ENCODE measurements at regions not wholly inside any gene's neighbourhood (a gene's known extent, or its start where the extent isn't known, plus 50 kb on each side); places are given as distances from the start of the nearest gene placed in this dataset.

DNA sequence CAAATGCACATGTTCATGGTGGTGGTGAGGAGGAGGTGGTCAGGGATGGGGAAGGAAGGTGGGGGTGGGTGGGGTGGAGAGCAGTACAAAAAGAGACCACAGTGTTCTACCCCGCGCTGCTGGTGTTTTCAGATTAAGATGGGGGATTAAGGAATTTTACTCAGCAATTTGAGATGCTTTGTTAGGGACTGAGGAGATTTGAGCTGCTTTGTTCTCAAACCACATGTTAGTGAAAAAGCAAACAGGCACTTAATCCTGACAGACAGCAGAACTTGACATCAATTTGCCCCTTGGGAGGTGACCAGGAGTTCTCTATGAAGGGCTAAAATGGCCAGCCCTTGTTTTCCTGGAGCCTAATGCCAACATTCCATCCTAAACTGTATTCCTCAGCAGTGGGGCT lies 244.5 kb downstream of the MEIS1 start:
- Histone ChIP-seq H3K4me1 (replicated peaks) (no peaks in the 10 kb centered on the region), H3K36me3 (no peaks in the 10 kb centered on the region), H3K27me3 (replicated peaks) (no peaks in the 10 kb centered on the region), H3K4me3 (no peak overlapping the region), H3K9me3 (replicated peaks) (no peaks in the 10 kb centered on the region), H3K27ac (no peak overlapping the region)
- DNase-seq (ENCODE audit: low read depth in 1 of 2, low spot score in 2 of 2), result no peak

- DNase-seq (ENCODE audit: low read depth in 1 of 2, low spot score in 2 of 2), result no peak
- H3K27ac ChIP-seq, result no peak overlapping the region
- H3K36me3 ChIP-seq, result no peaks in the 10 kb centered on the region
- H3K4me1 ChIP-seq (replicated peaks), result no peaks in the 10 kb centered on the region
- H3K27me3 ChIP-seq (replicated peaks), result no peaks in the 10 kb centered on the region
- no peaks in the 10 kb centered on the region for H3K9me3 ChIP-seq (replicated peaks)
- H3K4me3 ChIP-seq, result no peak overlapping the region
These were observed 247.6 kb downstream of the MEIS1 start for GRCh38 chr2:66682476-66682875.

DNA sequence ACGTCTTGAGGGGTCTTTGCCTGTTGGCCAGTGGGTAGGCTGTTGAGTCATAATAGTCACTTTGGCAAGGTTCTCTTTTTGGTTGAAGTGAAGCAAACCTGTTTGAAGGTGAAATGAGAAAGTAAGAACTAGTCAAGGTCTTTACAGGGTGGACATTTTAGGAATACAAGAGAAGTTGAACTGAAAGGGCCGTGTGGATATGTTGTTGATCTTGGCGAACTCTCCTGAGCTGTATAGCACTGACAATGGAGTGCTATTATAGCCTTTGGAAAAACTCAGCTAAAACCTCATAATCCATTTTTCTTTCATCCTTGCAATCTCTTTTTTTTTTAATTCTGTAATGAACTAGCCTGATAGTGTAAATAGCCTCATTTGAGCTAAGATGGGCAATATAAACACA lies 248.1 kb downstream of the MEIS1 start:
- no peaks in the 10 kb centered on the region for H3K4me1 ChIP-seq (replicated peaks)
- H3K27me3 ChIP-seq (replicated peaks), result no peaks in the 10 kb centered on the region
- H3K9me3 ChIP-seq (replicated peaks), result no peaks in the 10 kb centered on the region
- no peak overlapping the region for H3K27ac ChIP-seq
- no peak for DNase-seq (ENCODE audit: low read depth in 1 of 2, low spot score in 2 of 2)
- H3K36me3 ChIP-seq, result no peaks in the 10 kb centered on the region
- no peak overlapping the region for H3K4me3 ChIP-seq

DNA sequence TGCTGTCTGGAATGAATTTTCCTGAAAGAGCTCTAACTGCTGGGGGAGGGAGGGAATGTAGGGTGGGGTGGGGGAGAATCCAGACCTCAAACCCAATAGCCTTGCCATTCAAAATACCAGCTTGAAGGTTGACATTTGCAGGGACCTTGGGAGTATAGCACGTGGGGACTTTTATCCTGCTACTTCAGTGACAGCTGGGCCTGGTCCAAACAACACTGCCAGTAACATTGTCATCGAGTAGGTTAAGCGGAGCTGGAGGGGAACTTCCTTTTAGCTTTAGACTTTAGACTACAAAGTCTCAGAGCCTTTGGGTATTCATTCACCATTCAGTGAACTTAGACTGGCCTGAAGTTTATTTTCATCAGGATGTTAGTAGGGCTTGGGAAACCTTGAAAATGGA lies 248.7 kb downstream of the MEIS1 start:
- Histone ChIP-seq H3K4me3 (no peak overlapping the region), H3K4me1 (replicated peaks) (no peaks in the 10 kb centered on the region), H3K9me3 (replicated peaks) (no peaks in the 10 kb centered on the region), H3K27me3 (replicated peaks) (no peaks in the 10 kb centered on the region), H3K36me3 (no peaks in the 10 kb centered on the region), H3K27ac (no peak overlapping the region)
- DNase-seq (ENCODE audit: low read depth in 1 of 2, low spot score in 2 of 2), result no peak

DNA sequence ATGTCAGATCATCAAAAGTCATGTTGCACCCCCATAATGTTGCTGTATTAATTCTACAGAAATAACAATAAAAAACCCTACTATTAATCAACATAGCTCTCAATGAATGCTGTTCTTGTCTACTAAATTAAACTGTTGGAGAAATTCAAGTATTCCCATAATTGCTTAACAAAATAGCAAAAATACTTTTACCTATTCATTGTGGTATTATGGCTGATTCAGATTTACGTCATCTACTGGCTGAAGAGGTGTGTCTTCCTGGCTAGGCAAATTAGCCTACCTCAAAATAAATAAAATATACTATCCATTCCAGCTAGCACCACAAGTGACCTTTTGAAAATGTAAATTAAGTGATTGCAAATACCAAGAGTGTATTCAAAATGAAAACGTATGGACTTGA lies 249.4 kb downstream of the MEIS1 start:
- no peaks in the 10 kb centered on the region for H3K36me3 ChIP-seq
- H3K27ac ChIP-seq, result no peak overlapping the region
- no peaks in the 10 kb centered on the region for H3K4me1 ChIP-seq (replicated peaks)
- H3K9me3 ChIP-seq (replicated peaks), result no peaks in the 10 kb centered on the region
- DNase-seq (ENCODE audit: low read depth in 1 of 2, low spot score in 2 of 2), result no peak
- H3K27me3 ChIP-seq (replicated peaks), result no peaks in the 10 kb centered on the region
- no peak overlapping the region for H3K4me3 ChIP-seq

GRCh38 chr2:66686755-66687154 lies 251.8 kb downstream of the MEIS1 start:
- no peaks in the 10 kb centered on the region for H3K4me1 ChIP-seq (replicated peaks)
- H3K4me3 ChIP-seq, result no peak overlapping the region
- no peaks in the 10 kb centered on the region for H3K36me3 ChIP-seq
- no peaks in the 10 kb centered on the region for H3K9me3 ChIP-seq (replicated peaks)
- no peak for DNase-seq (ENCODE audit: low read depth in 1 of 2, low spot score in 2 of 2)
- no peak overlapping the region for H3K27ac ChIP-seq
- H3K27me3 ChIP-seq (replicated peaks), result no peaks in the 10 kb centered on the region

GRCh38 chr2:66688951-66689350 lies 254.0 kb downstream of the MEIS1 start:
- Histone ChIP-seq H3K27ac (no peak overlapping the region), H3K4me3 (no peak overlapping the region), H3K4me1 (replicated peaks) (no peaks in the 10 kb centered on the region), H3K36me3 (no peaks in the 10 kb centered on the region), H3K27me3 (replicated peaks) (no peaks in the 10 kb centered on the region), H3K9me3 (replicated peaks) (no peaks in the 10 kb centered on the region)
- no peak for DNase-seq (ENCODE audit: low read depth in 1 of 2, low spot score in 2 of 2)

DNA sequence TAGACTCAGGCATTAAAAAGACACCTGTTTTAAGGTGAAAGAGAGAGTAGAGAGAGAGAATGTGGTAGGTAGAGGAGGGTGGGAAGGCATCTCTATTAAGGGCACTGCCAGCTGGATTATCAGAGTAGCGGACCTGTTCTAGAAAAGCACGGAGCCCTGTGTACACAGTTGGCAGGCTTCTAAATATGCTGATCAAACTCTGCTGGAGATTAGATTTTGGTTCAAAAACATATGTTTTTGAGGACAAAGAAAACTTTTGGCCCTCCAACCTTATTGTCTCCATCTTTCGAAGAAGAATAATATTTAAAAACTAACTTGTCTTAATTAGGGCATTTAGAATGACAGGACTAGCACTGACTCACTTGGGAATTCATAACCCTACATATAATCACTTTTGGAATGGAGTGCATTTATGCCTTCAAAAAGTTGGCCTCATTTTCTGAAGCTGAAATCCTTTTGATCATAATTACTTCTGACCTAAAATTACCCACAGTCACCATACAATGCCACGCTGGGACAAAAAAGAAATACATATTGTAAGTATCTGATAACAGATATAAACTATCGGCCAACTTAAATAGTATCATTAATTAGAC lies 254.6 kb downstream of the MEIS1 start:
- Histone ChIP-seq H3K9me3 (replicated peaks) (no peaks in the 10 kb centered on the region), H3K27me3 (replicated peaks) (no peaks in the 10 kb centered on the region), H3K27ac (no peak overlapping the region), H3K4me1 (replicated peaks) (no peaks in the 10 kb centered on the region), H3K36me3 (no peaks in the 10 kb centered on the region), H3K4me3 (no peak overlapping the region)
- DNase-seq (ENCODE audit: low read depth in 1 of 2, low spot score in 2 of 2), result no peak

DNA sequence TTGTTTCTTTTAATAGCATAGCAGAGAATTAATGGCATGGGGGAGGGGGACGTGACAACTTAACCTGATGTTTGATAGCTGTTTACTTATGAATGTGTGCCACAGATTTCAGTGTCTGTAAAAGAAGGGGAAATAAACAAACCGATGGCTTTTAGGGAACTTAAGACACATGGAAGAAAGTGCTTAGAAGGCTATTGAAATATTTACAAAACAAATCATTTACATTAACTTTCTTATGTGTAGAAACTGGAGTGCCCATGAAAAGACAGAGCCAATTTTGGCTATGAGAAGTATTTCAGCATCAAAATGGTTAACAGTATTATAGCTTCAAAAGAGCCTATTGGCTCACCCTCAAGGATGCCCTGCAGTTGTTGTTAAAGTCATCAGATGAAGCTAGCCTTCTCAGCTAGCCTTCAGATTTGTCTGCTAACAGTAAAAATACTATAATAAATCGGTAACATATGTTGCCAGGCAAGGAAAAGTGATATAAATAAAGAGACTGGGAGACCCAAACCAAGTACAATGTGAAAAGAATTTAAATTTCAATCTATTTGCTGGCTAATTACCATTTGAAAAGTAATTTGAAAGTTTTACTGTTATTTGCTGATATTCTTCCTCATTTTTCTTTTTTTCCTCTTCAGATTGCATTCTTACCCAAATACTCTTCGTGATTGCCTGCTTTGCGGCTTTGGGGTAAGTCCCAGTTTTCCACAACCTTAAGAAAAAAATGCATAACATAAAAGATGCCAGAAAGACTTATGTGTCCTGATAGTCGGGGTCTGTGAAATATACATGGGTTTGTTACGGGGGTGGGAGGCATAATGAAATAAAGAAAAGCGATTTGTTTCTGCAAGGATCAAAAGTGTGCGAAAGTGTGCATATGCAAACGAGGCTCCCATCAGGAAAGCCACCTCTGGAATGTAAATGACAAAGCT lies 256.4 kb downstream of the MEIS1 start:
- no peak for DNase-seq (ENCODE audit: low read depth in 1 of 2, low spot score in 2 of 2)
- Histone ChIP-seq H3K9me3 (replicated peaks) (no peaks in the 10 kb centered on the region), H3K4me3 (no peak overlapping the region), H3K36me3 (no peaks in the 10 kb centered on the region), H3K27ac (no peak overlapping the region), H3K27me3 (replicated peaks) (no peaks in the 10 kb centered on the region), H3K4me1 (replicated peaks) (no peaks in the 10 kb centered on the region)

DNA sequence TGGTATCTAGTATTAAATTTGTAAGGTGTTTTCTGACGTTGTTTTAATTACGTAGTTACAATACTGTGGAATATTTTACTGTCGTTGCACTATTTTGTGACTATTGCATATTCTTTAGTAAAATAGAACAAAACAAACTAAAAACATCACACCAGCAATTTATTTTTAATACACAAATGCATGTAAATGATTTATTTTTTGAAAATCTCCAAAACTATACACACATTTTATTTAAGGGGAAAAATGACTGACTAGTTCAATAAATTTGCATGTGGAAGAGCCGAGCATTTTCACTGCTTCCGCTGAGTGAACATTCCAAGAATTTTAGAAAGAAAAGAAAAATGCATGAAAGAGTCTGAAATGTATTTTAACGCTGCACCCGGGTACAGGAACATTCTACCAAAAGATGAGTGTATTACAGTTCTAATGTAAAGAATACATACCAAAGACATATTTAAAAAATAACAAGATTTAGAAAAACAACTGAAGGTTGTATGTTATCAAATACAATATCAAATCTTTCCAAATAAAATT lies 257.7 kb downstream of the MEIS1 start:
- no peaks in the 10 kb centered on the region for H3K27me3 ChIP-seq (replicated peaks)
- H3K9me3 ChIP-seq (replicated peaks), result no peaks in the 10 kb centered on the region
- DNase-seq (ENCODE audit: low read depth in 1 of 2, low spot score in 2 of 2), result no peak
- no peak overlapping the region for H3K4me3 ChIP-seq
- no peak overlapping the region for H3K27ac ChIP-seq
- no peaks in the 10 kb centered on the region for H3K36me3 ChIP-seq
- no peaks in the 10 kb centered on the region for H3K4me1 ChIP-seq (replicated peaks)

DNA sequence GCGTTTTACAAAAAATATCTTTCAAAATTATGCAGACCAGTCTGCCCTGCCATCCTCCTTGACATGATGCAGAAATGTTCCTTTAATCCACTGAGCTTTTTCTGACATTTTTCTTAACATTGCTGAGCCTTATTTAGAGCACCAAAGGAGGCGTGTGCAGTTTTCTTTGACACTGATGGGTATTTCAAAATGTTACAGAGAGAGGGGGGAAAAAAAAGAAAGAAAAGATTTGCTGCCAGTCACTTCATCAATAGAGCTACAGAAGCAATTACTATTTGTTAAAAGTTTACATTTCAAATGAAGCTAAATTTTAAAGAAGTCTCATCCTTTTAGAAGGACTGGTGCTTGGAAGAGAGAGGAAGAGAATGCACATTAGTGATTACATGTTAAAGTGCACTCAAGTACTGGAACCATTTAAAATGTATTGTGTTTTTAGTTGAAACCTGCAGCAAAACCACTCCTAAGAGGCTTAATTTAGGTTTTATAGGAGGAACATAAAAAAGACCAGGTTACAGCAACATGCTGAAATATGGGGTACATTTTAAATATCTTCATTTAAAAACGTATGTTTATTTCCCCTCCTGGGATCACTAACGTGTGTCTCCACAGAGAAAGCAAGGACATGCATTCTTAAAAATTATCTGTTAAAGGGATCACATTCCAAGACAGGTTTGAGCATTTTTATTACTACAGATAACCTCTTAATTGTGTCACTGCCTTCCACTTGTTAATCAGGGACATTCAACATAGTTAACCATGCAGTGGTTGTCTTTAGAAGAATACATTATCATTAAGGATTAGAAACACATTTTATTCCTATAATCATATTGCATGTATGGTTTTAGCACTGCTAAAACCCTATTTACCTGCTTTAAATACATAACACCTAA lies 258.4 kb downstream of the MEIS1 start:
- no peaks in the 10 kb centered on the region for H3K9me3 ChIP-seq (replicated peaks)
- no peaks in the 10 kb centered on the region for H3K36me3 ChIP-seq
- no peak overlapping the region for H3K4me3 ChIP-seq
- no peak overlapping the region for H3K27ac ChIP-seq
- no peaks in the 10 kb centered on the region for H3K27me3 ChIP-seq (replicated peaks)
- no peak for DNase-seq (ENCODE audit: low read depth in 1 of 2, low spot score in 2 of 2)
- H3K4me1 ChIP-seq (replicated peaks), result no peaks in the 10 kb centered on the region

DNA sequence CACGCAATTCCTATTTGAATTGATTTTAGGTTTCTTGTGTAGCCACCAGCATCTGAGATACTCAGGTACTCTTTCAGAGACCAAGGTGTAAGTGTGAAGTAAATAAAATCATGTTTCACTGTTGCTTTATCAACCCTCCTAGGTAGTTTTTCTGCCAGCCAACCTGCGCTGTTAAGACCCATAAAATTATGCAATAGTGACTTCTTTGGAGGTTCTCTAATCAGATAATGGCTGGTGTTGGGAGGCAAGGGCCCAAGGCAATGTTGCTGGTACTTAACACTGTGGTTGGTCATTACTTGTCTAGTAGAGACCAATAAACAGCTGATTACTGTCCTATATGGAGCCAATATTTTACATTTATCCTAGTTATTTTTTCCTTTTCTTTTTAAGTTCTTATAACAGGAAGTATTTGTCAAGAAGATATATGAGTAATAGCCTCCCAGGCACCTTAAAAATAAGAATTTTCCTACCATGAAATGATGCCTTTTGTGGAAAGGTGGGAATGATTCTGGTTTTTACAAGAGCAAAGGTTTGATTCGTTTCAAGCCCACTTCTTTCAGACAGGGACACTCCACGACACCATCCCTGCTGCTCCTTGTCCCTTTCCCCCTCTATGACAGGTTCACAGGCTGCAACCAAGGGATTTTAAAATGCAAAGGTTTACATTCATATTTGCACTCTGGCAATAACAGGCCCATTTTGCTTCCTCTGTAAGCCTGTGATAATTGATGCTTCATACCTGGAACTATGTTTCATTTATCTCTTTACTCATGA lies 259.3 kb downstream of the MEIS1 start:
- Histone ChIP-seq H3K9me3 (replicated peaks) (no peaks in the 10 kb centered on the region), H3K4me1 (replicated peaks) (no peaks in the 10 kb centered on the region), H3K27ac (no peak overlapping the region), H3K27me3 (replicated peaks) (no peaks in the 10 kb centered on the region), H3K4me3 (no peak overlapping the region), H3K36me3 (no peaks in the 10 kb centered on the region)
- DNase-seq (ENCODE audit: low read depth in 1 of 2, low spot score in 2 of 2), result no peak

DNA sequence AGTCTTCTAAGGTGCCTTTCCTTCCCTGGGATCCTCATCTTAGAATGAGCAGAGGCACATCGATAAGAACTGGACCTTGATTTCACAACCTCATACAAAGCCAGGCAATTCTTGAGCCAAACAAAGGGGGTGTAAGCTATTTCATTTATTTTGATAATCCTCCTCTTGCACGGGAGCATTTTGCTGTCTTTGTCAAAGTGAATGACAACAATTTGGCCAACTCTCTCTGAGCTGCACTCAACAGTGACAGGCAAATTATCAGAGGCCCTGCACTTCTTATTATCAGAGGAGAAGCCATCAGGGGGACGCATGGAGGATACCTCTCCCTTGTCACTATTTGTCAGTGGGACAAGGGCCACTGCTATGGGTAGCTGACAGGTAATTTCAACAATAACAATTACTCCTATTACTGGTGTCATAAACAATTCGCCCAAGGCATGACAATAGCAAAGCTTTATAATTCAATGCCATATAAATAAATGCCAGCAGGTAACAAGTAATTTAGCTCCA lies 260.4 kb downstream of the MEIS1 start:
- Histone ChIP-seq H3K27ac (no peak overlapping the region), H3K27me3 (replicated peaks) (no peaks in the 10 kb centered on the region), H3K9me3 (replicated peaks) (no peaks in the 10 kb centered on the region), H3K4me1 (replicated peaks) (no peaks in the 10 kb centered on the region), H3K36me3 (no peaks in the 10 kb centered on the region), H3K4me3 (no peak overlapping the region)
- DNase-seq (ENCODE audit: low read depth in 1 of 2, low spot score in 2 of 2), result no peak
